C4-2B (cell line): ENCODE measurements at regions not wholly inside any gene's neighbourhood (a gene's known extent, or its start where the extent isn't known, plus 50 kb on each side); places are given as distances from the start of the nearest gene placed in this dataset.

ENCODE experiments used
- H3K27ac ChIP-seq: fragments of 450-650 bp; 2 replicates; pipeline ENCODE4 v1.5.1; 2017
- CTCF ChIP-seq: fragments of 450-650 bp; conservative IDR thresholded peaks from 2 replicates; pipeline ENCODE4 v1.5.1; 2017; ENCODE audit warnings: mild to moderate bottlenecking
- ZFX ChIP-seq: fragments of 450-650 bp; IDR thresholded peaks from 2 replicates; pipeline ENCODE4 v1.6.1; 2017

- no peak overlapping the region for H3K27ac ChIP-seq
- no peak for TF ChIP-seq CTCF
- TF ChIP-seq ZFX = no peak
These were observed 185.5 kb upstream of the SDK2 start for GRCh38 chr17:73829676-73830280.

- H3K27ac ChIP-seq = no peak overlapping the region
- TF ChIP-seq ZFX = no peak
- TF ChIP-seq CTCF = no peak
These were observed 187.5 kb upstream of the SDK2 start for GRCh38 chr17:73831699-73832098.

- H3K27ac ChIP-seq = no peak overlapping the region
- no peak for TF ChIP-seq CTCF
- no peak for TF ChIP-seq ZFX
These were observed 189.7 kb upstream of the SDK2 start for GRCh38 chr17:73833775-73834488.

- TF ChIP-seq ZFX (no peak), CTCF (no peak)
- H3K27ac ChIP-seq = no peak overlapping the region
These were observed 190.6 kb upstream of the SDK2 start for GRCh38 chr17:73834684-73835343.

GRCh38 chr17:73835605-73836004 is 191.4 kb upstream of the SDK2 start:
- TF ChIP-seq CTCF (no peak), ZFX (no peak)
- no peak overlapping the region for H3K27ac ChIP-seq

- no peak overlapping the region for H3K27ac ChIP-seq
- TF ChIP-seq CTCF (no peak), ZFX (no peak)
These were observed 194.6 kb upstream of the SDK2 start for GRCh38 chr17:73838815-73839214.

GRCh38 chr17:73840829-73841228 is 196.6 kb upstream of the SDK2 start:
- no peak overlapping the region for H3K27ac ChIP-seq
- TF ChIP-seq ZFX = no peak
- TF ChIP-seq CTCF = no peak
